Epidermal melanocyte (primary cell): ENCODE measurements at regions not wholly inside any gene's neighbourhood (a gene's known extent, or its start where the extent isn't known, plus 50 kb on each side); places are given as distances from the start of the nearest gene placed in this dataset.

ENCODE experiments used
- DNase-seq: peaks from one replicate; pipeline ENCODE4 v3.0.0; 2011; ENCODE audit warnings: low spot score; ENCODE audit not compliant: insufficient read length

DNA sequence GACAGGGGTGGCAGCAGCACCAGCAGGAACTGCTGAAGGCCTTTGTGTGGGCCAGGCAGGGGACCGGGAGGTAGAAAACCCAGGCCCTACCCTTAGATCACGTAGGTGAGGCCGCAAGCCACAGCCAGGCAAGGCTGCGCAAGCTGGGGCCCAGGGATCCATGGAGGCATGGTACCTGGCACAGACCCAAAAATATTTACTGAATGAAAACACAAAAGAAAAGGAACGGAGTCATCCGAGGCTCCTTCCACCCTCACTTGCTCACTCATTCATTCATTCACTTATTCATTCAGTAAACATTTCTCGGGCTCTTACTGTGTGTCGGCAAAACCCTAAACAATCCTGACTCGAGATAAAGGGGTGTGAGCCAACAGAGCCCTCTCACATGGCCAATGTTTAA is 102.3 kb downstream of the BCOR start:
- no peak for DNase-seq

DNA sequence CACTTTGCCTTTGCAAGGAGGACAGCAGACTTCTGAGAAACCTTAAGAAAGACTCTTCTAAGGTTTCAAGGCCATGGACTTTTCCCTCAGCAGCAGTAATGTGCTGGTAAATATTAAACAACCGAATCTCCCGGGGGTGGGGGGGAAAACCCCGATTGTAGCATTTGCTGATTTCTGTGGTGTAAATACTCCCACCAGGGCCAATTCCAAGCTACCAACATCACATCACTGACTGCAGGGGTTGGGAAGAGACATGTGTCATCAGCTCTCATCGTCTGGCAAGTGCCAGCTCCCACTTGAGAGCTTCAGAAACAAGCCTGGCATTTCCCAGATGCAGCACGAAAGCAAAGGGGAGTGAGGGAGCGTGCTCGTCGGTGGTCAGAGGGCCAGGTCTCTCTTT is 101.2 kb downstream of the BCOR start:
- no peak for DNase-seq

DNA sequence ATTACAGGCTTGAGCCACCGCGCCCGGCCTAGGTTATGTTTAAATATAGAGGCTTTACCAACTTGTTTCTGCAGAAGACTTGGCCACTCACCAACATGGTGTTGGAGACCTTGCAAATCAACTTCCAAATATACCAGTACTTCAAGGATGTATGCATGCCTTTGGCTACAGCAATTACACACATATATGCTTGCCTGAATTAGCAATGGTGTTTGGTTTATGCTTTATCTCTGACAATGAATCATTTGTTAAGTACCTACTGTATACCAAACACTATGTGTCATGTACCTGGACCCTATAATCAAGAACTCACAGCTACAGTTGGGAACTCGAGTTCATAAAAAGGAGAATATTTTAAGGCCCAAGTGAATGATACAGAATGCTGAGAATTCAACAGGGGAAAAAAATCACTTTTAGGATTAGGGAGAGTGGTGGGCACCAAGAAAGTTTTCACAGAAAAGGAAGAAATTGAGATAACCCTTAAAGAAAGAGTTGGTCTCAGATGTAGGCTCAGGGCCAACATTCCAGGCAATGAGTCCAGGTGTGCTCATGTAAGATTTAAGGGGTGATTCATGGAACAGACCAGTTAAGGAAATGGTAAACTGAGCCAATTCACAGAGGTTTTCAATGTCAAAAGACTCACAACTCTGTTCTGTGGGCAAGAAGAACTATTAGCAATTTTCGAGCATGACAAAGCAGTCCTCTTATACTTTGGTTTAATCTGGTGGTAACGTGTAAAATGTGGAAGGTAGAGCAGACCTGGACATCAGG is 98.9 kb downstream of the BCOR start:
- DNase-seq = no peak
